Keratinocyte (primary cell): ENCODE measurements at regions not wholly inside any gene's neighbourhood (a gene's known extent, or its start where the extent isn't known, plus 50 kb on each side); places are given as distances from the start of the nearest gene placed in this dataset.

Source experiments
- DNase-seq: peaks from one replicate; pipeline ENCODE4 v3.0.0-alpha.2; 2011; ENCODE audit warnings: low read depth, missing footprints, low spot score
- FAIRE-seq: peaks from 2 replicates; lab custom pipeline; 2011; peaks lifted over from hg19 to GRCh38; lab: Jason Lieb, UNC
- H2AFZ ChIP-seq: 2 replicates; pipeline ENCODE4 v1.6.0; 2012; ENCODE audit warnings: low read length, control low read depth, inconsistent platforms; ENCODE audit not compliant: control insufficient read depth
- H3K27ac ChIP-seq: 2 replicates; pipeline ENCODE4 v1.5.1; 2011; ENCODE audit warnings: low read length; ENCODE audit not compliant: control insufficient read depth, insufficient read depth
- H3K27me3 ChIP-seq: 3 replicates; pipeline ENCODE4 v1.6.0; 2011; ENCODE audit warnings: low read length; ENCODE audit not compliant: control insufficient read depth, insufficient read depth; ENCODE audit errors: extremely low read depth
- H3K36me3 ChIP-seq, 2 experiments: 2 replicates in 1 of 2; 3 replicates in 1 of 2; pipeline ENCODE4 v1.5.1; 2011; ENCODE audit warnings: low read length in 2 of 2, mild to moderate bottlenecking in 1 of 2; ENCODE audit not compliant: control insufficient read depth in 2 of 2, insufficient read depth in 2 of 2; ENCODE audit errors: extremely low read depth in 1 of 2
- H3K4me1 ChIP-seq: 3 replicates; pipeline ENCODE4 v1.5.1; 2011; ENCODE audit warnings: low read length; ENCODE audit not compliant: control insufficient read depth, insufficient read depth; ENCODE audit errors: extremely low read depth
- H3K4me2 ChIP-seq: 3 replicates; pipeline ENCODE4 v1.6.0; 2011; ENCODE audit warnings: low read depth, low read length; ENCODE audit not compliant: control insufficient read depth, insufficient read depth; ENCODE audit errors: extremely low read depth
- H3K4me3 ChIP-seq, 3 experiments: fragments of 200-600 bp in 1 of 3; sonication (generic) in 1 of 3; 2 replicates in 2 of 3; 3 replicates in 1 of 3; pipeline ENCODE4 v1.5.1; 2011 to 2016; ENCODE audit warnings: low read length in 3 of 3, mild to moderate bottlenecking in 3 of 3, control low read depth in 2 of 3, inconsistent platforms in 1 of 3, low read depth in 1 of 3, mixed read lengths in 1 of 3, mixed run types in 1 of 3, moderate library complexity in 1 of 3; ENCODE audit not compliant: control insufficient read depth in 2 of 3, insufficient read depth in 2 of 3; ENCODE audit errors: extremely low read depth in 1 of 3
- H3K79me2 ChIP-seq: 2 replicates; pipeline ENCODE4 v1.6.0; 2012; ENCODE audit warnings: low read length; ENCODE audit not compliant: control insufficient read depth, insufficient read depth
- H3K9ac ChIP-seq: 3 replicates; pipeline ENCODE4 v1.6.0; 2011; ENCODE audit warnings: low read length; ENCODE audit not compliant: control insufficient read depth, insufficient read depth; ENCODE audit errors: extremely low read depth
- H3K9me1 ChIP-seq: 3 replicates; pipeline ENCODE4 v1.6.0; 2011; ENCODE audit warnings: low read length; ENCODE audit not compliant: control insufficient read depth, insufficient read depth; ENCODE audit errors: extremely low read depth
- H3K9me3 ChIP-seq: 2 replicates; pipeline ENCODE4 v1.5.1; 2012; ENCODE audit warnings: low read depth, low read length; ENCODE audit not compliant: control insufficient read depth
- H4K20me1 ChIP-seq: 3 replicates; pipeline ENCODE4 v1.6.0; 2011; ENCODE audit warnings: low read length; ENCODE audit not compliant: control insufficient read depth, insufficient read depth; ENCODE audit errors: extremely low read depth
- EZH2 ChIP-seq: IDR thresholded peaks from one replicate; pipeline ENCODE4 v1.6.1; 2012; ENCODE audit warnings: inconsistent platforms, mild to moderate bottlenecking, low read length, moderate library complexity
- dilution Hi-C: fragments of 300-500 bp; cut with MboI; formaldehyde crosslinking; loops from one replicate; pipeline ENCODE4 v1.7.0; 2020; ENCODE audit warnings: low sequenced_read_pairs; ENCODE audit not compliant: extremely low pct_ligation_motif_present
- TF ChIP-seq, protein P1 (sequence below), 3 experiments: IDR thresholded peaks in 1 of 3; conservative IDR thresholded peaks in 1 of 3; optimal IDR thresholded peaks in 1 of 3; 2 replicates in 2 of 3; 3 replicates in 1 of 3; pipeline versions ENCODE3 to v1.5.1; 2011; ENCODE audit warnings: low read length in 3 of 3, mild to moderate bottlenecking in 3 of 3, moderate library complexity in 2 of 3, control low read depth in 1 of 3, inconsistent platforms in 1 of 3; ENCODE audit not compliant: insufficient read depth in 2 of 3; ENCODE audit errors: extremely low read depth in 1 of 3

DNA sequence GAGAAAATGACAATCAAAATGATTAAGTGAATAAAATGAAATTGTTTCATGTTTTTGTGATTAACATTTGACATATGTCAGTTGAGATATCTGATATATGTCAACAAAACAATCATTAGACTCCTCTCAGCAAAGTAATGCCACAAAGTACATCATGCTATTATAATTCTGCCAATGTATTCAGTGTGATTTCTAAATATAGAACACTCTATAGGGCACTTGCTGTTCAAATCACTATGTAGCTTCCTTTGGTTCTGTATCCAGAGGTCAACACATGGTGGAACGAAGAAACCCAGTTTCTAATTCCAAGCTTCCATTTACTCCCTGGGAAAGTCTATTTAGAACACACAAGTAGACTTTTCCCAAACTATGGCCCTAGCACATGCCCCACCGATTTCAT is 227.5 kb upstream of the FAM83B start:
- Histone ChIP-seq H3K79me2 (no peaks in the 10 kb centered on the region), H2AFZ (no peak overlapping the region), H4K20me1 (no peaks in the 10 kb centered on the region), H3K27ac (no peak overlapping the region), H3K4me1 (no peaks in the 10 kb centered on the region), H3K4me2 (no peak overlapping the region), H3K9ac (no peak overlapping the region), H3K27me3 (no peaks in the 10 kb centered on the region), H3K9me1 (no peaks in the 10 kb centered on the region), H3K36me3 (no peaks in the 10 kb centered on the region), H3K9me3 (no peaks in the 10 kb centered on the region), H3K4me3 (no peak overlapping the region)
- dilution Hi-C loops = no loop called here
- no peak for FAIRE-seq
- no peak for DNase-seq
- TF ChIP-seq, protein P1, sequence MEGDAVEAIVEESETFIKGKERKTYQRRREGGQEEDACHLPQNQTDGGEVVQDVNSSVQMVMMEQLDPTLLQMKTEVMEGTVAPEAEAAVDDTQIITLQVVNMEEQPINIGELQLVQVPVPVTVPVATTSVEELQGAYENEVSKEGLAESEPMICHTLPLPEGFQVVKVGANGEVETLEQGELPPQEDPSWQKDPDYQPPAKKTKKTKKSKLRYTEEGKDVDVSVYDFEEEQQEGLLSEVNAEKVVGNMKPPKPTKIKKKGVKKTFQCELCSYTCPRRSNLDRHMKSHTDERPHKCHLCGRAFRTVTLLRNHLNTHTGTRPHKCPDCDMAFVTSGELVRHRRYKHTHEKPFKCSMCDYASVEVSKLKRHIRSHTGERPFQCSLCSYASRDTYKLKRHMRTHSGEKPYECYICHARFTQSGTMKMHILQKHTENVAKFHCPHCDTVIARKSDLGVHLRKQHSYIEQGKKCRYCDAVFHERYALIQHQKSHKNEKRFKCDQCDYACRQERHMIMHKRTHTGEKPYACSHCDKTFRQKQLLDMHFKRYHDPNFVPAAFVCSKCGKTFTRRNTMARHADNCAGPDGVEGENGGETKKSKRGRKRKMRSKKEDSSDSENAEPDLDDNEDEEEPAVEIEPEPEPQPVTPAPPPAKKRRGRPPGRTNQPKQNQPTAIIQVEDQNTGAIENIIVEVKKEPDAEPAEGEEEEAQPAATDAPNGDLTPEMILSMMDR (optimal IDR thresholded peaks at IDR 0.05 in 1 of 3, IDR thresholded peaks at IDR 0.05 in 1 of 3, conservative IDR thresholded peaks at IDR 0.05 in 1 of 3; ENCODE audit: extremely low read depth in 1 of 3, insufficient read depth in 2 of 3, low read length in 3 of 3) = no peak
- TF ChIP-seq EZH2 = no peak

DNA sequence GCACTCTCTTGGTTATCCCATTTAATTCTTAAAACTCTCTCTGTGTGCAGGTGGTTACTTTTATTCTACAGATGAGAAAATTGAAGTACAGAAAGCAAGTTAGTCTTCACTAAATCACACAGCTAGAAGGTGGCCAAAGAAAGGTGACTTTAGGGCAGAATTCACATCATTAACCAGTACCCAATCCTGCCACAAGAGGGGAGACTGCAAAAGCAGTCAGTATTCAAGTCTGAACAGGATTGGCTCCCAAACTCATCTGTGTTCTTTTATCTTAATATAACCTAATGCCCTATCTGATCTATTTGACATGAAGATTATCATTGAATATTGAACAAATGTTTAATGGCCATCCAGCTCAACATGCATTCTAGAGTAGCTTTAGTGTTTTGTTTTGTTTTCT is 225.3 kb upstream of the FAM83B start:
- H2AFZ ChIP-seq = no peak overlapping the region
- no peaks in the 10 kb centered on the region for H4K20me1 ChIP-seq
- H3K27ac ChIP-seq = no peak overlapping the region
- no peaks in the 10 kb centered on the region for H3K36me3 ChIP-seq
- no peak overlapping the region for H3K4me3 ChIP-seq
- dilution Hi-C loops = no loop called here
- no peaks in the 10 kb centered on the region for H3K79me2 ChIP-seq
- H3K9ac ChIP-seq = no peak overlapping the region
- no peaks in the 10 kb centered on the region for H3K4me1 ChIP-seq
- H3K27me3 ChIP-seq = no peaks in the 10 kb centered on the region
- TF ChIP-seq, protein P1 (optimal IDR thresholded peaks at IDR 0.05 in 1 of 3, IDR thresholded peaks at IDR 0.05 in 1 of 3, conservative IDR thresholded peaks at IDR 0.05 in 1 of 3; ENCODE audit: extremely low read depth in 1 of 3, insufficient read depth in 2 of 3, low read length in 3 of 3) = peak in 1 of 3 experiments; percentile 67
- TF ChIP-seq EZH2 = no peak
- no peaks in the 10 kb centered on the region for H3K9me3 ChIP-seq
- no peaks in the 10 kb centered on the region for H3K9me1 ChIP-seq
- FAIRE-seq (peak; percentile 94), DNase-seq (no peak)
- H3K4me2 ChIP-seq = no peak overlapping the region
